ENCODE measurements at regions not wholly inside any gene's neighbourhood (a gene's known extent, or its start where the extent isn't known, plus 50 kb on each side); places are given as distances from the start of the nearest gene placed in this dataset.

GRCh38 chr15:31458596-31459399 is 132.2 kb downstream of the KLF13 start:
- TF ChIP-seq CTCF (IDR thresholded peaks at IDR 0.05): no peak
- peak in 1 of 4 donors; percentile 29 for TF ChIP-seq POLR2A (IDR thresholded peaks at IDR 0.05)
